ENCODE measurements at regions not wholly inside any gene's neighbourhood (a gene's known extent, or its start where the extent isn't known, plus 50 kb on each side); places are given as distances from the start of the nearest gene placed in this dataset.
"Not testable (repeated sequence)": the region's sequence is repeated elsewhere in the genome, so short reads cannot be mapped to it uniquely, and the experiment has no call there.

DNA sequence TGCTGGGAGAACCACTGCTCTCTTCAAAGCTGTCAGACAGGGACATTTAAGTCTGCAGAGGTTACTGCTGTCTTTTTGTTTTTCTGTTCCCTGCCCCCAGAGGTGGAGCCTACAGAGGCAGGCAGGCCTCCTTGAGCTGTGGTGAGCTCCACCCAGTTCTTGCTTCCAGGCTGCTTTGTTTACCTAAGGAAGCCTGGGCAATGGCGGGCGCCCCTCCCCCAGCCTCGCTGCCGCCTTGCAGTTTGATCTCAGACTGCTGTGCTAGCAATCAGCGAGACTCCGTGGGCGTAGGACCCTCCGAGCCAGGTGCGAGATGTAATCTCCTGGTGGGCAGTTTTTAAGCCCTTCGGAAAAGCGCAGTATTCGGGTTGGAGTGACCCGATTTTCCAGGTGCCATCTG lies 65.8 kb upstream of the KYNU start:
- not testable (repeated sequence) for TF ChIP-seq POLR2A (IDR thresholded peaks at IDR 0.05; ENCODE audit: low read length); GATA1 (IDR thresholded peaks at IDR 0.05; ENCODE audit: low read depth, low read length)
